ENCODE measurements at regions not wholly inside any gene's neighbourhood (a gene's known extent, or its start where the extent isn't known, plus 50 kb on each side); places are given as distances from the start of the nearest gene placed in this dataset.

DNA sequence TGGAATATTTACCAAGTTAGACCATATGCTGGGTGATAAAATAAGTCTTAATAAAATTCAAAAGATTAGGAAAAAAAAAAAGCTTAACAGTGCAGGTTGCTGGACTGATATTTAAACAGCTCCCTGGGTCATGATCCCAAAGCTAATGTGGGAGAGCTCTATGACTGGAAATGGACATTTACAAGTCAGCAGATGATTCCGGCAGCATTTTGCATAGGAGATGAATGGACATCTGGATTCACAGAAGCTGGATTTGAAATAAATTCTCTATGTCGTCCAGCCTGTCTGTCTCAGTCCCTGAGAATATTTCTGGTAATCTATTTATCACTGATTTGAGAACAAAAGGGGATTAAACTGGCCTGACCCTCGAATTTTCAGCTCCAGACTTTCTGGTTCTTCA is 52.3 kb upstream of the KLHL25 start:
- Histone ChIP-seq H3K27me3 (no peaks in the 10 kb centered on the region), H3K36me3 (no peaks in the 10 kb centered on the region), H3K9me3 (no peaks in the 10 kb centered on the region), H3K4me3 (no peak overlapping the region), H3K4me1 (no peaks in the 10 kb centered on the region), H3K27ac (no peak overlapping the region)
- no peak for DNase-seq (ENCODE audit: low spot score)
- TF ChIP-seq, protein P1, sequence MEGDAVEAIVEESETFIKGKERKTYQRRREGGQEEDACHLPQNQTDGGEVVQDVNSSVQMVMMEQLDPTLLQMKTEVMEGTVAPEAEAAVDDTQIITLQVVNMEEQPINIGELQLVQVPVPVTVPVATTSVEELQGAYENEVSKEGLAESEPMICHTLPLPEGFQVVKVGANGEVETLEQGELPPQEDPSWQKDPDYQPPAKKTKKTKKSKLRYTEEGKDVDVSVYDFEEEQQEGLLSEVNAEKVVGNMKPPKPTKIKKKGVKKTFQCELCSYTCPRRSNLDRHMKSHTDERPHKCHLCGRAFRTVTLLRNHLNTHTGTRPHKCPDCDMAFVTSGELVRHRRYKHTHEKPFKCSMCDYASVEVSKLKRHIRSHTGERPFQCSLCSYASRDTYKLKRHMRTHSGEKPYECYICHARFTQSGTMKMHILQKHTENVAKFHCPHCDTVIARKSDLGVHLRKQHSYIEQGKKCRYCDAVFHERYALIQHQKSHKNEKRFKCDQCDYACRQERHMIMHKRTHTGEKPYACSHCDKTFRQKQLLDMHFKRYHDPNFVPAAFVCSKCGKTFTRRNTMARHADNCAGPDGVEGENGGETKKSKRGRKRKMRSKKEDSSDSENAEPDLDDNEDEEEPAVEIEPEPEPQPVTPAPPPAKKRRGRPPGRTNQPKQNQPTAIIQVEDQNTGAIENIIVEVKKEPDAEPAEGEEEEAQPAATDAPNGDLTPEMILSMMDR (IDR thresholded peaks at IDR 0.05), result no peak

DNA sequence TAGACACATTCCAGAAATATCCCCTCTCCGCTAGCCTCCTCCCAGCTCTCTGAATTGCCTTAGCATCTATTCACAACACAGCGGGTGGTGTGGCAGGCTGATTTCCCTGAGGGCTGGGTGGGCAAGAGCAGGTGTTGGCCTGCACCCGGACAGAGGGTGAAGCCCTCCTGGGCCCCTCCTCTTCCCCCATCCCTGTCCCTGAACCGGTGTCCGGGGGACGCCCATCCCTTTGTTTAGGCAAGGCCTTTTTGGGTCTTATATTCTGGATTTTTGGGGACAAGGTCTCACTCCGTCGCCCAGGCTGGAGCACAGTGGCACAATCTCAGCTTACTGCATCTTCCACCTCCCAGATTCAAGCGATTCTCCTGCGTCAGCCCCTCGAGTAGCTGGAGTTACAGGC is 55.2 kb upstream of the KLHL25 start:
- H3K36me3 ChIP-seq, result no peaks in the 10 kb centered on the region
- no peaks in the 10 kb centered on the region for H3K9me3 ChIP-seq
- no peak overlapping the region for H3K4me3 ChIP-seq
- no peaks in the 10 kb centered on the region for H3K4me1 ChIP-seq
- H3K27me3 ChIP-seq, result no peaks in the 10 kb centered on the region
- no peak overlapping the region for H3K27ac ChIP-seq
- TF ChIP-seq, protein P1 (IDR thresholded peaks at IDR 0.05), result no peak
- DNase-seq (ENCODE audit: low spot score), result no peak

DNA sequence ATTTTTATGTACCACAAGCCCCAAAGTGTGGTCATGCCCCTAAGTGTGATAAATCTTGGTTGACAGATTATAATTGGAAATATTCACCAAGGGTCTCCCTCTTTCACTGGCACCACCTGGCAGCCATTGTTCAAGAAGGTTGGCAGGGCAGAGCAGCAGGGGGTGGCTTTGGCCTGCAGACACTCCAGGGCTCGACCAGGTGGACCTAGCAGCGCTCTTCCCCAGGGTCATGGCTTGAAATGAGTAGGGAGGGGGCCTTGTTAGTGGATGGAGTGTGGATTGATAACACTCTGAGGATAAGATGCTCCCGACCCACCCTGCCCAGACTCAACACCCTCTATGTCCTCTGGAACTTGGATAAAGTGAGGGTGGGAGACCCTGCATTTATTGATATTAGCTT is 58.2 kb upstream of the KLHL25 start:
- Histone ChIP-seq H3K9me3 (no peaks in the 10 kb centered on the region), H3K4me3 (no peak overlapping the region), H3K27me3 (no peaks in the 10 kb centered on the region), H3K4me1 (no peaks in the 10 kb centered on the region), H3K36me3 (no peaks in the 10 kb centered on the region), H3K27ac (no peak overlapping the region)
- DNase-seq (ENCODE audit: low spot score), result no peak
- TF ChIP-seq, protein P1 (IDR thresholded peaks at IDR 0.05), result no peak

DNA sequence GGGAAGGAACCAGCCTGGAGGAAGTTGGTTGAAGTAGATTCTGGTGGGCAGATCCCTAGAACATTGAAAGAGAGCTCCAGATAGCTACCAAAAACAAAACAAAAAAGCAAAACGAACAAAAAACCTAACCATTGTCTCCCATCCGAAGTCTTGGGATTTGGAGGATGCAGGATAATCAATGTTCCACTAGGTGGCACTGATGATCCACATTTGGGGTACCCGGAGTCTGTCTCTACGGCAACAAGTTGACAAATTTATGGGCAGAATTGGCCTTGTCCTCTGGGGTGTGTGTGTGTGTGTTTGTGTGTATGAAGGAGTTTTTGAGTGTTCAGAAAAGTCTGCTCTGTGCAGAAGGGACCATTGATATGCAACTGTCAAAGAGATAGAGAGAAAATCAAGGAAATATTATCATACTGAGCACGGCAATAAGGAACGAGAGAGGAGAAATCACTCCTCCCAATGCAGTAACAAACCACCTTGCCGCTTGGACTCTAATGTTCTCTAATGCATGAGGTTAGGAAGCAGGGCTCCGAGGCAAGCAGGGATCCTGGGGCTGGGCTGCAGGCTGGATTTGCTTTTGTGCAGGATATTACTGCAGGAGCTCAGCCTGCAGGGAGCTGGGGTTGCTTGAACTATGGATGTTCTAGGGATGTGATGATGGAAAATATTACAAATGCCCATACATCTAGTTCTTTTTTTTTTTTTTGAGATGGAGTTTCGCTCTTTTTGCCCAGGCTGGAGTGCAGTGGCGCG is 59.8 kb upstream of the KLHL25 start:
- no peaks in the 10 kb centered on the region for H3K36me3 ChIP-seq
- H3K4me3 ChIP-seq, result no peak overlapping the region
- H3K9me3 ChIP-seq, result no peaks in the 10 kb centered on the region
- no peak overlapping the region for H3K27ac ChIP-seq
- DNase-seq (ENCODE audit: low spot score), result no peak
- TF ChIP-seq, protein P1 (IDR thresholded peaks at IDR 0.05), result peak; percentile 58 to 85
- H3K4me1 ChIP-seq, result peaks cover 0 to 7% of the 10 kb centered on the region in 2 donors
- no peaks in the 10 kb centered on the region for H3K27me3 ChIP-seq

DNA sequence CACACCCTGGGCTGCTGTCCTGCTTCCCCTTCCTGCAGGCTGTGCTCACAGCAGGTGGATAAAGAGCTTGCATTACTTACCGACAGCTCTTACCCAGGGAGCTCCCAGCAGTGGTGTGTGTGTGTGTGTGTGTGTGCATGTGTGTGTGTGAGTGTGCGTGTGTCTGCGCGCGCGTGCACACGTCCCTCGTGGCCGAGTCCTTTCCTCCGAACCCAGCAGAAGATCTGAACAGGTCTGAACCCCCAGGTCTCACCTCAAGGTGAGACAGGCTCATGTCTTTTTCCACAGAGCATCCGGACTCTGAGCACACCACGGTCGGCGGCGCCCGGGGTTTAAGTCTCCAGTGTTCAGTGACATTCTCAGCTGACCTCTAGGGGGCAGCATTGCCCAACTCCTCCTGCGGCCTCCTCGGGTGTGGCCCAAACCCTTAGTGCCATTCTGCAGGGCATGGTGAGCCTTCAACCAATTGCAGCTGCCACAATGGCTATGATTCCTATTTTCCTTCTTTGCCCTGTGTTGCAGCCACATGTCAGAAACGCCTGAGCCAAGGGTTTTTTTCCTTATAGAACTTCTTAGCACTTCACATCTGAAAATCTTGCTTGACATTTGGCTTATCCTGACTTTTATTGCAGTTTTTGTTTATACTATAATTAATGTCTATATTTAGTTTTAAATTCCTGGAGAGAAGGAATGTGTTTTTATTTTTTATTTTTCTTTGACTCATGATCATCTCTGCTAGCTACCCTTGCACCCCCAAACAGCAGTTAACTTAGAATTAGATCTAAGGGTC is 64.1 kb upstream of the KLHL25 start:
- Histone ChIP-seq H3K27me3 (no peaks in the 10 kb centered on the region), H3K27ac (no peak overlapping the region), H3K9me3 (no peaks in the 10 kb centered on the region), H3K36me3 (no peaks in the 10 kb centered on the region), H3K4me1 (peaks cover 0 to 7% of the 10 kb centered on the region in 2 donors), H3K4me3 (no peak overlapping the region)
- TF ChIP-seq, protein P1 (IDR thresholded peaks at IDR 0.05), result peak; percentile 69 to 83
- peak; percentile 69 for DNase-seq (ENCODE audit: low spot score)

Measured in right atrium auricular region (tissue), 2 donors.